SHP77 (cell line): ENCODE measurements at regions not wholly inside any gene's neighbourhood (a gene's known extent, or its start where the extent isn't known, plus 50 kb on each side); places are given as distances from the start of the nearest gene placed in this dataset.

Experiments
- DNase-seq, 2 experiments: peaks; one replicate each; lab custom pipeline; 2025; lab: John Stamatoyannopoulos, UW

DNA sequence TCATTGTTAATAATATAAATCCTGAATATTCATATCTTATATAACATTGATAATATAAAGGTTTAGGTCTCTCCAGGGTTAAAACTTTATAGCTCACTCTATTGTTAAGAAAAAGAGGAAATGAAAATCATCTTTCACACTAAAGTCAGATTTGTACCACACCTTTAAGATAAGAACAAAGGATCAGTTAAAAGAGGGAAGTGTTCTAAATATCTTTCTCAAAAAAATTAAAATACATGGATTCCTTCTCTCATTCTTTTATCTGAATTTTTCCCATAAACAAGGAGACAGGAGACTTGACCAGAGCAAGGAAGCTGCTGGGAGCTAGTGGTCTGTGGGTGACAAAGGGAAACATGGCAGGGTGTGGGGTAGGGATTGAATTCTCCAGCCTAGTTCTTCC is 323.0 kb upstream of the CPXCR1 start:
- DNase-seq: no peak

DNA sequence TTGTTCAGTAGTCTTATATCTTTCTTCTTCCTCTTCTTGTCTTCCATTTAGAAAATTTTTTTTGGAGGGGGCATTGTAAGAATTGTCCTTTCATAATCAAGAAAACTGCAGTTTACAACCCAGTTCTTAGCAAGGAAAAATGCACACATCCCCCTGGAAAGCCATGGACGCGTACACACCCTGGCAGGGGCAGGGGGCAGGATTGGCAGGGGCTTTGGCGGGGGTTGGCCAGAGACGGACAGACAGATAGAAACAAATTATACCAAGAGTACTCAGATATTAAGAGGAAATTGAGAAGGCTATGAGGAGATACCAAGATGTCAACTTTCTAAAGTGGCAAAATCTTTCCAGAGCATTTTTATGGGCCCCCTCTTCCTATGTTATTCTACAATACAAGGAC is 322.5 kb upstream of the CPXCR1 start:
- DNase-seq: no peak

DNA sequence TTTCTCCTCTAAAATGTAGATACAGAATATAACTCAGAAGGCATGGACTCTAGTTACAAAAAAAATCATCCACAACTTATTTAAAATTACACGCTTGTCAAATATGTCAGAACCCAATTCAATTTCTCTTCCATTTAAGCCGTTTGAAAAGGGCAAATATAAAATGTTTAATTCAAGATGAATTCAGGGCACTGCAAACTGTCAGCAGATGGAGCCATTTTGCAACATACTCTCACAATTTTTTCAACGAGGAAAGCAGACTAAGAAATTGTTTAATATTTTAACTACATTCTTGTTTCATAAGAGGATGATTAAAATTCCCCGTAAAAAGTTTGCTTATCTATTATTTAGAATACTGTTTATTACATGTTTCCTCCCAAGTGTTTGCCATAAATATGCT is 321.3 kb upstream of the CPXCR1 start:
- DNase-seq: no peak

DNA sequence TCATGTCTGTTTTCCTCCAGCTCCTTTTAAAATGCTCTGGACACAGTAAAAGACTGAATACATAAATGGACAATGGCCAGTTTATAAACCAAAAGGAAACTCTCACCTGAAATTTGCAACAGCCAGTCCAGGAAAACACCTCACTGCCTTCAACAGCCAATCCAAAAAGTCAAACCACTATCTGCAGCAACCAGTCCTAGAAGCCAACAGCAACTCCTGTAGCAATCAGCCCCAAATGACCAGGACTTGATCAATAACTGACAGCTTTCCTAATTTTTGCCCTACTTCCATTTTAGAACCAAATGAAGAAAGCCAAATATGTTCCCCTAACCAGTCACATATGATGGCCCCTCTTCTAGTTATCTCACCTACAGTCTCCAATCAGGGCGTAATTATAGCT is 309.5 kb upstream of the CPXCR1 start:
- no peak for DNase-seq

DNA sequence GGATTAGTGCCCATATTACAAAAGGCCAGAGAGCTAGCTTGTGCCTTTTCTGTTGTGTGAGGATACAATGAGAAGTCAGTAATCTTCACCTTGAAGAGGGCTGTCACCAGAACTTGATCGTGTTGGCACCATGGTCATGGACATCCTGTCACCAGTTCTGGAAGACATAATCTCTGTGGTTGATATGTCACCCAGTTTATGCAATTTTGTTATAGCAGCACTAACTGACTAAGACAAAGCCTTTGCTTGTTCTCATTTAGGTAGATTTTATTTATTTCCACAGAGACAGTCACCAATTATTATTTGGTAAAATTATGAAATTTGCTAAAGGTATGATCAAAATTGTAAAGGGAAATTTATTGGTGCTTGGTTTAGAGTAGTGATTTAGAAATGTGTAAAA is 308.8 kb upstream of the CPXCR1 start:
- DNase-seq: no peak

DNA sequence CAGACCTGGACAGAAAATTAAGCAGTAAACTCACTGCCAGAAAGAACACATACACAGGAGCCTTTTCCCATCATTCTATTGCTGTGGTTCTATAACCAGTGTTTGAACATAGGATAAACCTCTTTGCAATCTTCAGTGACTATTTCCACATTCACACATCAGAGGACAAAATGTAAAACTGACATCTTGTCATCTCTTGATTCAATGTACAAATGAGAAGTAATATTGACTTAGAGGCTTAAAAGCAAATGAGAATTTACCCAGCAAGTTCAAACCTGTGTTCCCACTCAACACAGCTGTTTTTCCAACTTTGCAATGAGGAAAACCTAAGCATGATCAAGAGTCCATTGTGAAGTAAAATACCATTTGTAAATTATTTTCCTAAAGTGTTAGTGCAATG is 307.1 kb upstream of the CPXCR1 start:
- no peak for DNase-seq
